GOT3 (cell line): ENCODE measurements at regions not wholly inside any gene's neighbourhood (a gene's known extent, or its start where the extent isn't known, plus 50 kb on each side); places are given as distances from the start of the nearest gene placed in this dataset.

ENCODE experiments used
- DNase-seq: peaks from one replicate; lab custom pipeline; 2025; ENCODE audit warnings: mixed read lengths; lab: John Stamatoyannopoulos, UW

GRCh38 chr17:73929860-73930430 lies 273.5 kb upstream of the RPL38 start:
- no peak for DNase-seq

- DNase-seq, result no peak
These were observed 271.2 kb upstream of the RPL38 start for GRCh38 chr17:73932216-73932749.

- DNase-seq, result no peak
These were observed 270.2 kb upstream of the RPL38 start for GRCh38 chr17:73933164-73933766.

GRCh38 chr17:73933871-73934270 lies 269.6 kb upstream of the RPL38 start:
- DNase-seq, result no peak

- DNase-seq, result no peak
These were observed 268.8 kb upstream of the RPL38 start for GRCh38 chr17:73934696-73935095.

- no peak for DNase-seq
These were observed 266.4 kb upstream of the RPL38 start for GRCh38 chr17:73936908-73937627.

- DNase-seq, result no peak
These were observed 264.8 kb upstream of the RPL38 start for GRCh38 chr17:73938706-73939105.

- no peak for DNase-seq
These were observed 263.7 kb upstream of the RPL38 start for GRCh38 chr17:73939806-73940205.

- DNase-seq, result no peak
These were observed 263.0 kb upstream of the RPL38 start for GRCh38 chr17:73940511-73940910.

- DNase-seq, result no peak
These were observed 261.5 kb upstream of the RPL38 start for GRCh38 chr17:73941919-73942530.

- DNase-seq, result no peak
These were observed 260.6 kb upstream of the RPL38 start for GRCh38 chr17:73942703-73943415.

GRCh38 chr17:73943416-73944110 lies 259.9 kb upstream of the RPL38 start:
- DNase-seq, result no peak

- DNase-seq, result no peak
These were observed 259.1 kb upstream of the RPL38 start for GRCh38 chr17:73944366-73944765.

GRCh38 chr17:73947281-73947965 lies 256.1 kb upstream of the RPL38 start:
- DNase-seq, result no peak

- DNase-seq, result no peak
These were observed 255.5 kb upstream of the RPL38 start for GRCh38 chr17:73947966-73948355.

- no peak for DNase-seq
These were observed 253.4 kb upstream of the RPL38 start for GRCh38 chr17:73949903-73950592.

GRCh38 chr17:73950593-73950914 lies 252.9 kb upstream of the RPL38 start:
- no peak for DNase-seq

GRCh38 chr17:73952082-73952479 lies 251.4 kb upstream of the RPL38 start:
- DNase-seq, result no peak

- DNase-seq, result no peak
These were observed 250.8 kb upstream of the RPL38 start for GRCh38 chr17:73952480-73953205.
